ENCODE measurements at regions not wholly inside any gene's neighbourhood (a gene's known extent, or its start where the extent isn't known, plus 50 kb on each side); places are given as distances from the start of the nearest gene placed in this dataset.
"Not testable (repeated sequence)": the region's sequence is repeated elsewhere in the genome, so short reads cannot be mapped to it uniquely, and the experiment has no call there.

GRCh38 chr7:109895536-109895935 lies 1195.4 kb upstream of the LRRN3 start:
- no peak overlapping the region for H3K4me3 ChIP-seq (ENCODE audit: low read depth, low read length)
- DNase-seq (ENCODE audit: low read depth): no peak

GRCh38 chr7:109901926-109902325 lies 1189.0 kb upstream of the LRRN3 start:
- DNase-seq (ENCODE audit: low read depth): no peak
- H3K4me3 ChIP-seq (ENCODE audit: low read depth, low read length): no peak overlapping the region
- TF ChIP-seq CTCF (conservative IDR thresholded peaks at IDR 0.05; ENCODE audit: low read depth, low read length): no peak

More at GRCh38 chr7:109895536-109895935, 1195.4 kb upstream of the LRRN3 start:
- no peak for TF ChIP-seq CTCF (conservative IDR thresholded peaks at IDR 0.05; ENCODE audit: low read depth, low read length)

GRCh38 chr7:109905368-109906065 lies 1185.4 kb upstream of the LRRN3 start:
- H3K4me3 ChIP-seq (ENCODE audit: low read depth, low read length); DNase-seq (ENCODE audit: low read depth): not testable (repeated sequence)

- H3K4me3 ChIP-seq (ENCODE audit: low read depth, low read length): no peak overlapping the region
- DNase-seq (ENCODE audit: low read depth): no peak
Observed at GRCh38 chr7:109915670-109916069, 1175.3 kb upstream of the LRRN3 start.

GRCh38 chr7:109926738-109927137 lies 1164.2 kb upstream of the LRRN3 start:
- no peak for DNase-seq (ENCODE audit: low read depth)
- no peak for TF ChIP-seq CTCF (conservative IDR thresholded peaks at IDR 0.05; ENCODE audit: low read depth, low read length)
- no peak overlapping the region for H3K4me3 ChIP-seq (ENCODE audit: low read depth, low read length)

More at GRCh38 chr7:109915670-109916069, 1175.3 kb upstream of the LRRN3 start:
- TF ChIP-seq CTCF (conservative IDR thresholded peaks at IDR 0.05; ENCODE audit: low read depth, low read length): no peak

- H3K4me3 ChIP-seq (ENCODE audit: low read depth, low read length): no peak overlapping the region
- DNase-seq (ENCODE audit: low read depth): no peak
- TF ChIP-seq CTCF (conservative IDR thresholded peaks at IDR 0.05; ENCODE audit: low read depth, low read length): no peak
Observed at GRCh38 chr7:109930049-109930448, 1160.9 kb upstream of the LRRN3 start.

GRCh38 chr7:109939207-109939606 lies 1151.7 kb upstream of the LRRN3 start:
- no peak for TF ChIP-seq CTCF (conservative IDR thresholded peaks at IDR 0.05; ENCODE audit: low read depth, low read length)
- no peak for DNase-seq (ENCODE audit: low read depth)
- no peak overlapping the region for H3K4me3 ChIP-seq (ENCODE audit: low read depth, low read length)
